Right renal cortex interstitium (tissue), 3 donors: ENCODE measurements at regions not wholly inside any gene's neighbourhood (a gene's known extent, or its start where the extent isn't known, plus 50 kb on each side); places are given as distances from the start of the nearest gene placed in this dataset.
A peak's percentile ranks its signal among the peaks of the same experiment; 100 is the strongest.

Source experiments
- DNase-seq, 3 donors: peaks; one replicate each; pipeline ENCODE4 v3.0.0-alpha.2; 2013; ENCODE audit warnings: low read depth in 3 of 3, low spot score in 2 of 3

GRCh38 chr12:84315926-84316325, 596.7 kb downstream of the SLC6A15 start:
- no peak for DNase-seq

GRCh38 chr12:84313323-84313675, 599.3 kb downstream of the SLC6A15 start:
- DNase-seq = no peak

GRCh38 chr12:84308211-84308610, 604.4 kb downstream of the SLC6A15 start:
- DNase-seq = no peak

- no peak for DNase-seq
Observed at GRCh38 chr12:84305144-84305543, 607.5 kb downstream of the SLC6A15 start.

- peak in 2 of 3 donors; percentile 10 to 25 for DNase-seq
Observed at GRCh38 chr12:84294246-84294645, 618.4 kb downstream of the SLC6A15 start.

- no peak for DNase-seq
Observed at GRCh38 chr12:84290168-84290567, 622.4 kb downstream of the SLC6A15 start.

GRCh38 chr12:84277986-84278385, 634.6 kb downstream of the SLC6A15 start:
- DNase-seq = no peak

- DNase-seq = no peak
Observed at GRCh38 chr12:84276215-84276614, 636.4 kb downstream of the SLC6A15 start.

- no peak for DNase-seq
Observed at GRCh38 chr12:84272324-84272723, 640.3 kb downstream of the SLC6A15 start.

GRCh38 chr12:84270470-84271140, 642.0 kb downstream of the SLC6A15 start:
- no peak for DNase-seq

GRCh38 chr12:84247931-84248330, 664.7 kb downstream of the SLC6A15 start:
- no peak for DNase-seq

- no peak for DNase-seq
Observed at GRCh38 chr12:84243686-84244085, 668.9 kb downstream of the SLC6A15 start.

- no peak for DNase-seq
Observed at GRCh38 chr12:84222841-84223240, 689.8 kb downstream of the SLC6A15 start.

- no peak for DNase-seq
Observed at GRCh38 chr12:84218406-84218805, 694.2 kb downstream of the SLC6A15 start.

- DNase-seq = peak in 1 of 3 donors; percentile 4
Observed at GRCh38 chr12:84201976-84202375, 710.6 kb downstream of the SLC6A15 start.

GRCh38 chr12:84198294-84198946, 714.2 kb downstream of the SLC6A15 start:
- DNase-seq = no peak

- DNase-seq = no peak
Observed at GRCh38 chr12:84191779-84192178, 720.8 kb downstream of the SLC6A15 start.

- no peak for DNase-seq
Observed at GRCh38 chr12:84186433-84186832, 726.2 kb downstream of the SLC6A15 start.

- DNase-seq = no peak
Observed at GRCh38 chr12:84183576-84183975, 729.0 kb downstream of the SLC6A15 start.

- DNase-seq = no peak
Observed at GRCh38 chr12:84174115-84174514, 738.5 kb downstream of the SLC6A15 start.

GRCh38 chr12:84172823-84173424, 739.7 kb downstream of the SLC6A15 start:
- no peak for DNase-seq

- DNase-seq = no peak
Observed at GRCh38 chr12:84166812-84167211, 745.8 kb downstream of the SLC6A15 start.
